ENCODE measurements at regions not wholly inside any gene's neighbourhood (a gene's known extent, or its start where the extent isn't known, plus 50 kb on each side); places are given as distances from the start of the nearest gene placed in this dataset.

- Histone ChIP-seq H3K27me3 (no peaks in the 10 kb centered on the region), H3K4me3 (no peak overlapping the region), H3K9me3 (no peaks in the 10 kb centered on the region), H3K27ac (no peak overlapping the region), H3K36me3 (no peaks in the 10 kb centered on the region), H3K4me1 (no peaks in the 10 kb centered on the region)
- 92 to 94% methylated on average over 4 of the region's 4 CpGs for WGBS, 2 donors (ENCODE audit: low coverage in 1 of 2)
- intact Hi-C loops (cut with DNase I; ENCODE audit: low total_unique reads) (no loop called here), in situ Hi-C loops (cut with MboI; ENCODE audit: low pct_ligation_motif_present in 1 of 4, low pct_unique_long_range_greater_than_20kb in 1 of 4, low sequenced_read_pairs in 3 of 4) (no loop called here)
- DNase-seq: no peak
- TF ChIP-seq EP300 (IDR thresholded peaks at IDR 0.05; ENCODE audit: low read depth) (no peak), CTCF (IDR thresholded peaks at IDR 0.05) (no peak), POLR2A (IDR thresholded peaks at IDR 0.05) (no peak), POLR2AphosphoS5 (IDR thresholded peaks at IDR 0.05) (no peak)
Observed at GRCh38 chr5:3129252-3129651, 377.8 kb upstream of the IRX2 start.

GRCh38 chr5:3127423-3127911 is 376.0 kb upstream of the IRX2 start:
- no peak overlapping the region for H3K4me3 ChIP-seq
- H3K9me3 ChIP-seq: no peaks in the 10 kb centered on the region
- no peaks in the 10 kb centered on the region for H3K4me1 ChIP-seq
- H3K36me3 ChIP-seq: no peaks in the 10 kb centered on the region
- in situ Hi-C loops (cut with MboI; ENCODE audit: low pct_ligation_motif_present in 1 of 4, low pct_unique_long_range_greater_than_20kb in 1 of 4, low sequenced_read_pairs in 3 of 4): no loop called here
- no peak for DNase-seq
- WGBS, 2 donors (ENCODE audit: low coverage in 1 of 2): 85 to 93% methylated on average over 5 to 9 of the region's 9 CpGs
- no peak for TF ChIP-seq EP300 (IDR thresholded peaks at IDR 0.05; ENCODE audit: low read depth)
- no peak overlapping the region for H3K27ac ChIP-seq
- intact Hi-C loops (cut with DNase I; ENCODE audit: low total_unique reads): no loop called here
- H3K27me3 ChIP-seq: peaks cover 7% of the 10 kb centered on the region

- peaks cover 13% of the 10 kb centered on the region for H3K27me3 ChIP-seq
- H3K36me3 ChIP-seq: no peaks in the 10 kb centered on the region
- no peak for DNase-seq
- TF ChIP-seq EP300 (IDR thresholded peaks at IDR 0.05; ENCODE audit: low read depth): no peak
- TF ChIP-seq POLR2A (IDR thresholded peaks at IDR 0.05): no peak
- TF ChIP-seq POLR2AphosphoS5 (IDR thresholded peaks at IDR 0.05): no peak
- no peak for TF ChIP-seq CTCF (IDR thresholded peaks at IDR 0.05)
- intact Hi-C loops (cut with DNase I; ENCODE audit: low total_unique reads) (no loop called here), in situ Hi-C loops (cut with MboI; ENCODE audit: low pct_ligation_motif_present in 1 of 4, low pct_unique_long_range_greater_than_20kb in 1 of 4, low sequenced_read_pairs in 3 of 4) (no loop called here)
- H3K4me1 ChIP-seq: peaks cover 0 to 5% (median 2%) of the 10 kb centered on the region in 4 donors
- H3K27ac ChIP-seq: no peak overlapping the region
- H3K4me3 ChIP-seq: no peak overlapping the region
- 69% methylated on average over 10 of the region's 10 CpGs; no CpG with 5 or more reads in 1 of the 2 donors for WGBS, 2 donors (ENCODE audit: low coverage in 1 of 2)
- no peaks in the 10 kb centered on the region for H3K9me3 ChIP-seq
Observed at GRCh38 chr5:3126639-3127038, 375.2 kb upstream of the IRX2 start.

GRCh38 chr5:3124410-3124809 is 372.9 kb upstream of the IRX2 start:
- peaks cover 32% of the 10 kb centered on the region for H3K27me3 ChIP-seq
- DNase-seq: no peak
- TF ChIP-seq POLR2AphosphoS5 (IDR thresholded peaks at IDR 0.05) (no peak), EP300 (IDR thresholded peaks at IDR 0.05; ENCODE audit: low read depth) (no peak), CTCF (IDR thresholded peaks at IDR 0.05) (no peak), POLR2A (IDR thresholded peaks at IDR 0.05) (no peak)
- 60 to 81% methylated on average over 1 to 6 of the region's 6 CpGs for WGBS, 2 donors (ENCODE audit: low coverage in 1 of 2)
- no peaks in the 10 kb centered on the region for H3K9me3 ChIP-seq
- in situ Hi-C loops (cut with MboI; ENCODE audit: low pct_ligation_motif_present in 1 of 4, low pct_unique_long_range_greater_than_20kb in 1 of 4, low sequenced_read_pairs in 3 of 4) (no loop called here), intact Hi-C loops (cut with DNase I; ENCODE audit: low total_unique reads) (no loop called here)
- H3K4me1 ChIP-seq: peaks cover 0 to 5% (median 2%) of the 10 kb centered on the region in 4 donors
- H3K4me3 ChIP-seq: no peak overlapping the region
- H3K36me3 ChIP-seq: no peaks in the 10 kb centered on the region
- H3K27ac ChIP-seq: no peak overlapping the region

GRCh38 chr5:3123763-3124157 is 372.3 kb upstream of the IRX2 start:
- WGBS, 2 donors (ENCODE audit: low coverage in 1 of 2): 80 to 89% methylated on average over 1 of the region's 1 CpG
- Histone ChIP-seq H3K36me3 (no peaks in the 10 kb centered on the region), H3K4me3 (no peak overlapping the region), H3K4me1 (peaks cover 0 to 5% (median 2%) of the 10 kb centered on the region in 4 donors), H3K27ac (no peak overlapping the region), H3K27me3 (peaks cover 33% of the 10 kb centered on the region), H3K9me3 (no peaks in the 10 kb centered on the region)
- intact Hi-C loops (cut with DNase I; ENCODE audit: low total_unique reads): no loop called here
- no peak for DNase-seq
- in situ Hi-C loops (cut with MboI; ENCODE audit: low pct_ligation_motif_present in 1 of 4, low pct_unique_long_range_greater_than_20kb in 1 of 4, low sequenced_read_pairs in 3 of 4): no loop called here
- TF ChIP-seq CTCF (IDR thresholded peaks at IDR 0.05): no peak

All from transverse colon (tissue), 4 donors.